DND-41 (cell line): ENCODE measurements at regions not wholly inside any gene's neighbourhood (a gene's known extent, or its start where the extent isn't known, plus 50 kb on each side); places are given as distances from the start of the nearest gene placed in this dataset.

ENCODE experiments used
- CTCF ChIP-seq: IDR thresholded peaks from 2 replicates; pipeline ENCODE4 v1.5.1; 2012; ENCODE audit warnings: borderline replicate concordance, low read length, moderate library complexity, mild to moderate bottlenecking; ENCODE audit not compliant: poor library complexity, severe bottlenecking; ENCODE audit errors: extremely low read depth
- EZH2 ChIP-seq: IDR thresholded peaks from 3 replicates; pipeline ENCODE4 v1.6.1; 2012; ENCODE audit warnings: borderline replicate concordance, low read depth, mild to moderate bottlenecking, moderate library complexity, low read length, inconsistent platforms; ENCODE audit not compliant: severe bottlenecking

- peak; percentile 15 for TF ChIP-seq CTCF
- no peak for TF ChIP-seq EZH2
Observed at GRCh38 chr3:182139627-182140357, 428.1 kb downstream of the SOX2 start.
